Caco-2 (cell line): ENCODE measurements at regions not wholly inside any gene's neighbourhood (a gene's known extent, or its start where the extent isn't known, plus 50 kb on each side); places are given as distances from the start of the nearest gene placed in this dataset.

Experiments used
- BruUV-seq: library from RNA; stranded (reverse); fragments of 400-500 nt; replicated peaks from 2 replicates; lab custom pipeline; 2021; lab: Mats Ljungman, UMichigan
- CTCF ChIA-PET: fragments of 300-600 bp; sonication (Branson Sonifier 250); formaldehyde crosslinking; loops from one replicate; lab custom pipeline; 2022; ENCODE audit warnings: antibody characterized with exemption; lab: Charles Lee
- POLR2A ChIA-PET: fragments of 300-600 bp; sonication (Branson Sonifier 250); formaldehyde crosslinking; loops from one replicate; lab custom pipeline; 2022; ENCODE audit warnings: antibody characterized with exemption; lab: Charles Lee
- DNase-seq, 2 experiments: peaks; one replicate each; pipeline versions ENCODE4 v3.0.0 to v3.0.0-alpha.2; 2020 to 2022
- H3K27me3 ChIP-seq: replicated peaks from 2 replicates; pipeline ENCODE4 v1.6.0; 2011; ENCODE audit warnings: low read length; ENCODE audit not compliant: control insufficient read depth, insufficient read depth
- H3K36me3 ChIP-seq: 2 replicates; pipeline ENCODE4 v1.5.1; 2011; ENCODE audit warnings: low read length; ENCODE audit not compliant: control insufficient read depth, insufficient read depth
- H3K4me1 ChIP-seq: fragments of 250-450 bp; sonication (Bioruptor Pico); 2 replicates; pipeline ENCODE4 v1.5.1; 2020; ENCODE audit warnings: mild to moderate bottlenecking
- H3K4me3 ChIP-seq: 2 replicates; pipeline ENCODE4 v1.5.1; 2011; ENCODE audit warnings: low read depth, mild to moderate bottlenecking, control low read depth, low read length
- H3K9me3 ChIP-seq: fragments of 250-450 bp; sonication (Bioruptor Pico); 2 replicates; pipeline ENCODE4 v1.5.1; 2020; ENCODE audit warnings: mild to moderate bottlenecking, moderate library complexity
- H3K27ac Mint-ChIP-seq: one replicate; pipeline ENCODE4 v1.8.0; 2022; ENCODE audit warnings: mixed read lengths; ENCODE audit not compliant: unreplicated experiment
- H3K27me3 Mint-ChIP-seq: one replicate; pipeline ENCODE4 v1.8.0; 2022; ENCODE audit warnings: mixed read lengths; ENCODE audit not compliant: insufficient read depth, unreplicated experiment
- H3K36me3 Mint-ChIP-seq: one replicate; pipeline ENCODE4 v1.8.0; 2022; ENCODE audit warnings: mild to moderate bottlenecking, mixed read lengths; ENCODE audit not compliant: insufficient read depth, unreplicated experiment
- H3K4me1 Mint-ChIP-seq: one replicate; pipeline ENCODE4 v1.8.0; 2022; ENCODE audit warnings: low read depth, mixed read lengths; ENCODE audit not compliant: unreplicated experiment
- H3K4me3 Mint-ChIP-seq: one replicate; pipeline ENCODE4 v1.8.0; 2022; ENCODE audit warnings: mild to moderate bottlenecking, moderate library complexity, mixed read lengths; ENCODE audit not compliant: unreplicated experiment
- H3K9me3 Mint-ChIP-seq: one replicate; pipeline ENCODE4 v1.8.0; 2022; ENCODE audit warnings: mixed read lengths; ENCODE audit not compliant: unreplicated experiment
- intact Hi-C: fragments of 100-400 bp; cut with micrococcal nuclease; formaldehyde crosslinking; loops from one replicate; pipeline ENCODE4 v1.10.0; 2022; ENCODE audit not compliant: unreplicated experiment
- TF ChIP-seq, protein P1 (sequence below), 2 experiments: fragments of 200-600 bp in 1 of 2; IDR thresholded peaks; 1 replicate in 1 of 2; 2 replicates in 1 of 2; pipeline versions ENCODE4 v1.5.1 to v1.8.0; 2011 to 2022; ENCODE audit warnings: antibody characterized with exemption in 1 of 2, control low read depth in 1 of 2, inconsistent platforms in 1 of 2, low read depth in 1 of 2, low read length in 1 of 2, mild to moderate bottlenecking in 1 of 2, moderate library complexity in 1 of 2; ENCODE audit not compliant: insufficient read depth in 1 of 2, severe bottlenecking in 1 of 2, unreplicated experiment in 1 of 2

- Mint-ChIP-seq H3K27me3 (no peaks in the 10 kb centered on the region), H3K27ac (no peak overlapping the region), H3K4me1 (no peaks in the 10 kb centered on the region), H3K36me3 (no peaks in the 10 kb centered on the region), H3K9me3 (no peaks in the 10 kb centered on the region), H3K4me3 (no peak overlapping the region)
- Histone ChIP-seq H3K27me3 (no peaks in the 10 kb centered on the region), H3K9me3 (no peaks in the 10 kb centered on the region), H3K4me3 (no peak overlapping the region), H3K36me3 (no peaks in the 10 kb centered on the region), H3K4me1 (no peaks in the 10 kb centered on the region)
- no TSS peak for BruUV-seq
- POLR2A ChIA-PET, result no interaction called here
- TF ChIP-seq, protein P1, sequence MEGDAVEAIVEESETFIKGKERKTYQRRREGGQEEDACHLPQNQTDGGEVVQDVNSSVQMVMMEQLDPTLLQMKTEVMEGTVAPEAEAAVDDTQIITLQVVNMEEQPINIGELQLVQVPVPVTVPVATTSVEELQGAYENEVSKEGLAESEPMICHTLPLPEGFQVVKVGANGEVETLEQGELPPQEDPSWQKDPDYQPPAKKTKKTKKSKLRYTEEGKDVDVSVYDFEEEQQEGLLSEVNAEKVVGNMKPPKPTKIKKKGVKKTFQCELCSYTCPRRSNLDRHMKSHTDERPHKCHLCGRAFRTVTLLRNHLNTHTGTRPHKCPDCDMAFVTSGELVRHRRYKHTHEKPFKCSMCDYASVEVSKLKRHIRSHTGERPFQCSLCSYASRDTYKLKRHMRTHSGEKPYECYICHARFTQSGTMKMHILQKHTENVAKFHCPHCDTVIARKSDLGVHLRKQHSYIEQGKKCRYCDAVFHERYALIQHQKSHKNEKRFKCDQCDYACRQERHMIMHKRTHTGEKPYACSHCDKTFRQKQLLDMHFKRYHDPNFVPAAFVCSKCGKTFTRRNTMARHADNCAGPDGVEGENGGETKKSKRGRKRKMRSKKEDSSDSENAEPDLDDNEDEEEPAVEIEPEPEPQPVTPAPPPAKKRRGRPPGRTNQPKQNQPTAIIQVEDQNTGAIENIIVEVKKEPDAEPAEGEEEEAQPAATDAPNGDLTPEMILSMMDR (IDR thresholded peaks at IDR 0.05; ENCODE audit: insufficient read depth in 1 of 2, low read depth in 1 of 2, low read length in 1 of 2, severe bottlenecking in 1 of 2, unreplicated experiment in 1 of 2), result peak in 1 of 2 experiments; percentile 12
- CTCF ChIA-PET, result interaction anchor here (0.8 kb wide), 1 partner anchor 444 kb away, joined by 7 read pairs; no protein-coding TSS in a partner anchor
- DNase-seq, result peak in 1 of 2 experiments; percentile 1
- intact Hi-C loops, result loop anchor here (1.0 kb wide), 1 partner anchor 1149 kb away; no protein-coding TSS in a partner anchor
Observed at GRCh38 chrX:66731398-66731797, 92.5 kb upstream of the EDA2R start.

- ChIA-PET CTCF (interaction anchor here (0.5 to 0.7 kb wide), 2 partner anchors 1158 to 1417 kb away, joined by 3 to 6 read pairs; no protein-coding TSS in a partner anchor), POLR2A (no interaction called here)
- Mint-ChIP-seq H3K4me1 (no peaks in the 10 kb centered on the region), H3K9me3 (no peaks in the 10 kb centered on the region), H3K4me3 (peak overlapping the region; percentile 75), H3K27me3 (no peaks in the 10 kb centered on the region), H3K36me3 (no peaks in the 10 kb centered on the region), H3K27ac (peak overlapping the region; percentile 45)
- Histone ChIP-seq H3K4me1 (no peaks in the 10 kb centered on the region), H3K9me3 (no peaks in the 10 kb centered on the region), H3K36me3 (no peaks in the 10 kb centered on the region), H3K27me3 (no peaks in the 10 kb centered on the region), H3K4me3 (peak overlapping the region; percentile 28)
- no TSS peak for BruUV-seq
- intact Hi-C loops, result loop anchor here (5.0 kb wide), 1 partner anchor 1132 kb away; no protein-coding TSS in a partner anchor
- peak; percentile 48 for DNase-seq
- TF ChIP-seq, protein P1 (IDR thresholded peaks at IDR 0.05; ENCODE audit: insufficient read depth in 1 of 2, low read depth in 1 of 2, low read length in 1 of 2, severe bottlenecking in 1 of 2, unreplicated experiment in 1 of 2), result peak; percentile 49 to 62
Observed at GRCh38 chrX:66728818-66729271, 90.0 kb upstream of the EDA2R start.

DNA sequence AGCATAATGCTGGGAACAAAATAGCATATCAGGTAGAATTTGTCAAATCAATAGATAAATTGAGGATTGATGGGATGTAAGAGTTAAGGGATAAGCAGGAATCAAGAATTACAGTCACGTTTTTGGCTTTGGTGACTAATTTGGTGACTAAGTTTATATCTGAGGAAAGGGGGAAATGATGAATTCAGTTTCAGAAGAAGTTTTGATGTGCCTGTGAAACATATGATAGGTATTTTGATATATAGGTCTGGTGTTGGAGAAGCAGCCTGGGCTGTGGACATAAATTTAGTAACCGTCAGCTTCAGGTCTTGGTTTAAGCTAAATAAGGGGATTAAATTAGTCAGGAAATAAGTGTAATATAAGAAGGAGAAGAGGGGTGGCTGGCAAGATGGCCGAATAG, 79.0 kb upstream of the EDA2R start:
- no peaks in the 10 kb centered on the region for H3K4me1 Mint-ChIP-seq
- DNase-seq, result no peak
- CTCF ChIA-PET, result no interaction called here
- no peak overlapping the region for H3K27ac Mint-ChIP-seq
- intact Hi-C loops, result no loop called here
- no peaks in the 10 kb centered on the region for H3K27me3 Mint-ChIP-seq
- H3K4me3 Mint-ChIP-seq, result no peak overlapping the region
- no peak overlapping the region for H3K4me3 ChIP-seq
- no peaks in the 10 kb centered on the region for H3K27me3 ChIP-seq
- TF ChIP-seq, protein P1 (IDR thresholded peaks at IDR 0.05; ENCODE audit: insufficient read depth in 1 of 2, low read depth in 1 of 2, low read length in 1 of 2, severe bottlenecking in 1 of 2, unreplicated experiment in 1 of 2), result no peak
- peaks cover 13% of the 10 kb centered on the region for H3K9me3 Mint-ChIP-seq
- no peaks in the 10 kb centered on the region for H3K9me3 ChIP-seq
- no peaks in the 10 kb centered on the region for H3K4me1 ChIP-seq
- no TSS peak for BruUV-seq
- H3K36me3 Mint-ChIP-seq, result no peaks in the 10 kb centered on the region
- POLR2A ChIA-PET, result no interaction called here
- H3K36me3 ChIP-seq, result no peaks in the 10 kb centered on the region
